Kidney (tissue), 13 donors: ENCODE measurements at regions not wholly inside any gene's neighbourhood (a gene's known extent, or its start where the extent isn't known, plus 50 kb on each side); places are given as distances from the start of the nearest gene placed in this dataset.
A peak's percentile ranks its signal among the peaks of the same experiment; 100 is the strongest.

ENCODE experiments used
- DNase-seq, 5 donors: peaks; one replicate each; pipeline ENCODE4 v3.0.0-alpha.2; 2013 to 2020
- FAIRE-seq: peaks from 2 replicates; lab custom pipeline; 2012; peaks lifted over from hg19 to GRCh38; lab: Jason Lieb, UNC
- H3K27ac ChIP-seq, 2 donors: one replicate each; pipeline ENCODE4 v1.7.0; 2013; ENCODE audit warnings: low read depth in 2 of 2, low read length in 2 of 2, inconsistent platforms in 1 of 2
- H3K27me3 ChIP-seq: one replicate; pipeline ENCODE4 v1.7.1; 2013; ENCODE audit warnings: low read length, inconsistent platforms; ENCODE audit not compliant: control insufficient read depth, insufficient read depth
- H3K36me3 ChIP-seq, 3 donors: one replicate each; pipeline versions ENCODE4 v1.7.0 to v1.7.1; 2013; ENCODE audit warnings: low read length in 3 of 3, control low read depth in 1 of 3, inconsistent platforms in 1 of 3; ENCODE audit not compliant: insufficient read depth in 3 of 3, control insufficient read depth in 2 of 3
- H3K4me1 ChIP-seq, 3 donors: one replicate each; pipeline versions ENCODE4 v1.7.0 to v1.7.1; 2013; ENCODE audit warnings: low read length in 3 of 3, inconsistent platforms in 1 of 3, low read depth in 1 of 3; ENCODE audit not compliant: control insufficient read depth in 2 of 3, insufficient read depth in 2 of 3
- H3K4me3 ChIP-seq, 3 donors: one replicate each; pipeline versions ENCODE4 v1.7.0 to v1.8.1; 2013; ENCODE audit warnings: low read length in 3 of 3, control low read depth in 1 of 3, inconsistent platforms in 1 of 3
- H3K9ac ChIP-seq, 3 donors: one replicate each; pipeline versions ENCODE4 v1.7.0 to v1.7.1; 2013; ENCODE audit warnings: low read length in 3 of 3, control low read depth in 1 of 3, inconsistent platforms in 1 of 3
- H3K9me3 ChIP-seq, 3 donors: one replicate each; pipeline versions ENCODE4 v1.7.0 to v1.7.1; 2013; ENCODE audit warnings: low read length in 3 of 3, control low read depth in 1 of 3, inconsistent platforms in 1 of 3; ENCODE audit not compliant: control insufficient read depth in 2 of 3, insufficient read depth in 1 of 3
- CTCF ChIP-seq: IDR thresholded peaks from 3 replicates; pipeline ENCODE4 v1.5.1; 2012; ENCODE audit warnings: mild to moderate bottlenecking, moderate library complexity, borderline replicate concordance; ENCODE audit not compliant: insufficient read depth; ENCODE audit errors: extremely low read depth
- intact Hi-C: fragments of 100-400 bp; cut with DNase I; formaldehyde crosslinking; loops from one replicate; pipeline ENCODE4 v1.11.1; 2022
- donor health status: control.
- donor health status: control.
- donor health status: control.
- donor health status: control.
- donor health status: control.
- donor health status: DM: yes; HTN: yes; CAD: no.
- donor health status: Normal renal cell carcinoma (clear cell type).

DNA sequence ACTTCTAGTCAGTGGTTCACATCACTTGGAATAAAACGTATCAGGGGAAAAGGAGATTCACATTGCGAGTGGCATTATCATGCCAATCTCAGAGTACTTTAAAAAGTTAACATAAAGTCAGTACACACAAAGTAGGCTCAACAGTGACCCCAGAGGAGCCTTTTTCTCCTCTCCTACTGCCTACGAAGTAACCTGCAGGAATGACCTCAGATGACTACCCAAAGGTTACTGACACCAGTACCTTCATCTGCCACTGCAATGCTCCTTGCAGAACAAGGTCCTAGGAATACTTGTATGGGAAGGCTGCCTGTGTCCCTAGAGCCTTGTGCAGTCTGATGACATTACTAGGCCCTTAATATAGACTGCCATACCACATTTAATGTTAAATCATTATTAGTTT is 389.8 kb upstream of the LYPLAL1 start:
- intact Hi-C loops = no loop called here
- FAIRE-seq = no peak

DNA sequence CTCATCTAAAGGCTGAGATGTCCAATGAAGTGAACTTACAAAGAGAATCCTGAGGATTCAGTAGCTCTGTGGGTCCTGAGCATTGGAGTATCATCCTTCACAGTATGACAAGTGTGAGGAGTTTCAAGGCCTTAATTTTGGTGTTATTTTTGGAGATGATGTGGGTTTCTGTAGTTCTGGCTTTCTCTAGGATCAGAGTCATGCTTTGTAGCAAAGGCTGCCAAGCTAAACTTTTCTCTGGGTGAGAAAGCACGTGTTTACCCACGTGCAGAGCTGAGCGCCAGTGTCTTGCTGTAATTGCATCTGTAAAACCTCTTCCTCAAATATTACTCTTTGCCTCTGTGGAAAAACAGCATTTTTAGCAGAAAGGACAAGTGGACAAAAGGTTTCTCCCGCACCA is 387.8 kb upstream of the LYPLAL1 start:
- H3K36me3 ChIP-seq = no peaks in the 10 kb centered on the region
- intact Hi-C loops = no loop called here
- H3K9ac ChIP-seq = no peak overlapping the region
- no peaks in the 10 kb centered on the region for H3K27me3 ChIP-seq
- TF ChIP-seq CTCF = no peak
- no peak for FAIRE-seq
- DNase-seq = peak in 1 of 5 donors; percentile 37
- no peaks in the 10 kb centered on the region for H3K4me1 ChIP-seq
- H3K4me3 ChIP-seq = no peak overlapping the region
- no peaks in the 10 kb centered on the region for H3K9me3 ChIP-seq
- no peak overlapping the region for H3K27ac ChIP-seq

More for the DNA sequence above, 389.8 kb upstream of the LYPLAL1 start:
- no peaks in the 10 kb centered on the region for H3K9me3 ChIP-seq
- H3K4me3 ChIP-seq = no peak overlapping the region
- no peak for DNase-seq
- H3K27me3 ChIP-seq = no peaks in the 10 kb centered on the region
- no peak overlapping the region for H3K27ac ChIP-seq
- TF ChIP-seq CTCF = no peak
- no peaks in the 10 kb centered on the region for H3K4me1 ChIP-seq
- H3K9ac ChIP-seq = no peak overlapping the region
- no peaks in the 10 kb centered on the region for H3K36me3 ChIP-seq

GRCh38 chr1:218787826-218788225 is 385.9 kb upstream of the LYPLAL1 start:
- Histone ChIP-seq H3K9ac (no peak overlapping the region), H3K4me3 (no peak overlapping the region), H3K4me1 (no peaks in the 10 kb centered on the region), H3K27me3 (no peaks in the 10 kb centered on the region), H3K36me3 (no peaks in the 10 kb centered on the region), H3K27ac (no peak overlapping the region), H3K9me3 (no peaks in the 10 kb centered on the region)
- FAIRE-seq (no peak), DNase-seq (no peak)
- intact Hi-C loops = no loop called here
- no peak for TF ChIP-seq CTCF

DNA sequence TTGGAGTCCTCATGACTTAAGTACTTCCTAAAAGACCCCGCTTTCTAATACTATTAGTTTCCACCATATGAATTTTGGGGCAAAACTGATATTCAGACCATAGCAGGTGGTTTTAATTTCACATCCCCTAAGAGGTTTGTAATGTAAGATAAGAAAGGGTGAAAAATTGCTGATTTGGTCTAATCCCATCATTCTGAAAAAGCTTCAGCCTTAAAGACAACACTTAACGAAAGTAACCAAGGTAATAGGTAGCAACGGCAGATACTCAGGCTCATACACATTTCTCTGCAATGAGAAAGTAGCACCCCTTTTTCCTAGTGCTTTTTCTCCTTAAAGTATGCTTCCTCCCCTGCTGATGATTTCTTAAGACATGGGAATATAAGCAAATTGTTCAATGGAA is 376.9 kb upstream of the LYPLAL1 start:
- Histone ChIP-seq H3K9ac (no peak overlapping the region), H3K4me1 (no peaks in the 10 kb centered on the region), H3K9me3 (no peaks in the 10 kb centered on the region), H3K27ac (no peak overlapping the region), H3K27me3 (no peaks in the 10 kb centered on the region), H3K4me3 (no peak overlapping the region), H3K36me3 (no peaks in the 10 kb centered on the region)
- FAIRE-seq (no peak), DNase-seq (no peak)
- no peak for TF ChIP-seq CTCF
- intact Hi-C loops = no loop called here
